GM03348 (cell line): ENCODE measurements at regions not wholly inside any gene's neighbourhood (a gene's known extent, or its start where the extent isn't known, plus 50 kb on each side); places are given as distances from the start of the nearest gene placed in this dataset.
A peak's percentile ranks its signal among the peaks of the same experiment; 100 is the strongest.

Source experiments
- DNase-seq: peaks from one replicate; pipeline ENCODE4 v3.0.0; 2012; ENCODE audit warnings: low spot score

DNA sequence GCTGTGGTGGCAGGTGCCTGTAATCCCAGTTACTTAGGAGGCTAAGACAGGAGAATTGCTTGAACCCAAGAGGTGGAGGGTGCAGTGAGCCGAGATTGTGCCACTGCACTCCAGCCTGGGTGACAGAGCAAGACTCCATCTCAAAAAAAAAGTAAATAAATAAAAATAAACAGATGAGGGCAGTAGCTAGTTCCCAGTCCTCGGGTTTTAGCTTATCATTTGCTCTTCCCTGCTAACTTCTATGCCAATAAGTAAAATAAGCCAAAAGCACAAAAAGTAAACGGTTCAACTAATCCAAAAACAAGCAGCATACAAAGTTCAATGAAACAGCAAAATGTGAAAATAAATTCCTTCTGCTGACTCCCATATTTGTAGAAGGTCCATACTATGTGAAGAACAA is 133.0 kb upstream of the TMCC3 start:
- no peak for DNase-seq

DNA sequence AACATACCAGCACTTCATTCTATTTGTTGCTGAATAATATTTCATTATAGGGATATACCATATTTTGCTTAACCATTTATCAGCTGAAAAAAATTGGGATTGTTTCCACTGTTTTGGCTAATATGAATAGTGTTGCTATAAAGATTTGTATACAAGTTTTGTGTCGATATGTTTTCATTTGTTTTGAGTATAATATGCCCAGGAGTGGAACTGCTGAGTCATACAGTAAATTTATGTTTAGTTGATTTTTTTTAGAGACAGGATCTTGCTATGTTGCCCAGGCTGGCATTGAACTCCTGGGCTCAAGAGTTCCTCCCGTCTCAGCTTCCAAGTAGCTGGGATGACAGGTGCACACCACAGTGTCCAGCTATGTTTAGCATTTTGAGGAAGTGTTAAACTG is 131.5 kb upstream of the TMCC3 start:
- DNase-seq = no peak

DNA sequence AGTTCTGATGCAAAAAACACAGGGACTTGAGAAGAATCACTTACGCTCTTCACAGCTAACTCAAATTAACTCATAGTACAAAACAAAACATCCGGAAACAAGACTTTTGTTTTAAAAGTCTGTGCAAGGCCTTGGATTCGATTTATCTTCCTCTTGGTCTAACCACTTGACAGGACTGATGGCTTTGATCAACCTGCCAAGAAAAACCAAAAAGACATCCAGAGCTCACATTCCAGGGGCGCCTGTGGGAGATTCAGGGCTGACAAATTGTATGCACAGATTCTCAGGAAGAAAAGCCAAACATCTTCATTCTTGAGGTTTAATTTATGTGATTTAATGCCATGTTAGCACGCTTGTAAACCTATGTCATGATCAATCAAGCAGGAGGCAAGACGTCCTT is 129.1 kb upstream of the TMCC3 start:
- DNase-seq = peak; percentile 53

DNA sequence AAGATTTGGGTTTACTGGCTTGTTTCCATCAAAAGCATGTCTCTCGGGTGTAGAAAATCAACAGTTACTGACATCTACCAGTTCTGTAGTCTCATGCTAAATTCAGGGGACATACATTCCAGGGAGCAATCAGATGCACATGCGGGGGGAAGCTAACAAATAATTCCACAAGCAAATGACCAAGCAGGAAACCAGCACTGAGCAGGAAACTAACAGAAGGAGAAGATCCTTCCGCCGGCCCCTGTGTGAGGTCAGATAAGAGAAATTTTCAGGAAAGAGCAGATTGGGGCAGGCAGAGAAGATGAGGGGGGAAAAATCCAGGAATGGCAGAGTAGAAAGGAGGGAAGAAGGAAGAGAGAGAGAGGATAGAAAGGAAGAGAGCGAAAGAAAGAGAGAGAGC is 127.6 kb upstream of the TMCC3 start:
- no peak for DNase-seq

DNA sequence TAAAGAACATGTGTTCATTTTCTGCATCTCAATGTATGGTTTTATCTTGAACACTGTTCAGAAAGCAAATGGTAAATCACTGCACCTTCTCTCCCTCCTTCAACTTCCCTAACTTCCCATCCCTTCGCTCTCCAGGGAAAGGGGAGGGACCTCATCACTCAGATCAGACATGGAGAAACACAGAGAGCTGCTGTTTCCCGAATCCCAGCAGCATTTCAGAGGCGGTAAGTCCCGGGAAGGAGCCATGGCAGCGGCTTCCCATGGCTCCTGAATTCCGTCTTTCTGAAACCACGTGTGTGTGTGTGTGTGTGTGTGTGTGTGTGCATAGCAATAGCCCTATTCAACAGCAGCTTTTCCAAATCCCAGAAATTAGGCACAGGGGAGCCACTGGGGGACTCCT is 125.4 kb upstream of the TMCC3 start:
- DNase-seq = no peak

DNA sequence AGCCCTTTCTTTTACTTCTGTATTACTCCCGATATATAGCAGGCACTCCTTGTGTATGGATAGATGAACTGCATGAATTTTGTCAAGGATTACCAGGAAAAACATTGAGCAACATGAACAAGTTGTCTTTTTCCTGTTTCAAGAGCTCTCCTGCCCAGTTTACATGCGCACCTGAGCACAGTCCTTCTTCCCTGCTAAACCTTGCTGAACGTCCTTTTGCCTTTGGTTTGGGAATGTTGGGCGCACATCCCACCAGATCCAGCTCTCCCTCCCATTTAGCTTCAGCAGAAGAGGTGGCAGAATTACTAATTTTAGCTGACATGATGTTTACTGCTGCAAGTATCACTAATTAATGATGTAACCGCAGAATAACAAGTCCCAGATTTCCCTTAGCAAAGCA is 121.4 kb upstream of the TMCC3 start:
- DNase-seq = no peak

DNA sequence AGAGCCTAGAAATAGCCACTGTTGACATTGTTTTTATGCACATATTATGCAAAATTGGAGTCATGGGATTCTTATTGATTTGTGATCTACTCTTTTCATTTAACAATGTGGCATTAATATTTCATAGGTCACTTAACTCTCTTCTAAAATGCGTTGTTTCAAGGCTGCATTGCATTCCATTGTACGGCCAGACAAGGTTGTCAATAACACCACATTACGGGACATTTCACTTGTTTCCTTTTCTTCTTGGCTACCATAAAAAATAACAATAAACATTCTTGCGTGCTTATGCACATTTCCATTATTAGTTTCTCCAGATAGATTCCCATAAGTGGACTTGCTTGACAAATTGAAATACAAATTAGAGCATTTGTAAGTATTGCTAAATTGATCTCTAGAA is 120.8 kb upstream of the TMCC3 start:
- no peak for DNase-seq

DNA sequence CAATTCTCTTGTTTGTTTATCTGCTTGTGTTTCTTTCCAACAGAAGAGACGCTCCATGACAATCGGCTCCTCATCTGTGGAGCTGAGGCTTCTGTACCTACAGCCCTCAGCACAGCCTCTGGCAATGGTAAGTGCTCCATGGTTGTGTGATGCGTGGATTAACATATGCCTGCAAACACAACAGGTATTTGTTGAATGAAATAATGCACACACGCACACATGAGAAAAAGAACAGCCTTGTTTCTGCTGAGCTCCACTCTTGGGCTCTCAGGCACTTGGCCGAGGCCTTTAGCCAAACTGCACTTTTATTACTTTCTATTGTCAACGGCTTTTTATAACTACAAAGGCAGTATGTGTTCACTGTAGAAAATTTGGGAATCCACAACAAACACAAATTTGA is 120.4 kb upstream of the TMCC3 start:
- no peak for DNase-seq

DNA sequence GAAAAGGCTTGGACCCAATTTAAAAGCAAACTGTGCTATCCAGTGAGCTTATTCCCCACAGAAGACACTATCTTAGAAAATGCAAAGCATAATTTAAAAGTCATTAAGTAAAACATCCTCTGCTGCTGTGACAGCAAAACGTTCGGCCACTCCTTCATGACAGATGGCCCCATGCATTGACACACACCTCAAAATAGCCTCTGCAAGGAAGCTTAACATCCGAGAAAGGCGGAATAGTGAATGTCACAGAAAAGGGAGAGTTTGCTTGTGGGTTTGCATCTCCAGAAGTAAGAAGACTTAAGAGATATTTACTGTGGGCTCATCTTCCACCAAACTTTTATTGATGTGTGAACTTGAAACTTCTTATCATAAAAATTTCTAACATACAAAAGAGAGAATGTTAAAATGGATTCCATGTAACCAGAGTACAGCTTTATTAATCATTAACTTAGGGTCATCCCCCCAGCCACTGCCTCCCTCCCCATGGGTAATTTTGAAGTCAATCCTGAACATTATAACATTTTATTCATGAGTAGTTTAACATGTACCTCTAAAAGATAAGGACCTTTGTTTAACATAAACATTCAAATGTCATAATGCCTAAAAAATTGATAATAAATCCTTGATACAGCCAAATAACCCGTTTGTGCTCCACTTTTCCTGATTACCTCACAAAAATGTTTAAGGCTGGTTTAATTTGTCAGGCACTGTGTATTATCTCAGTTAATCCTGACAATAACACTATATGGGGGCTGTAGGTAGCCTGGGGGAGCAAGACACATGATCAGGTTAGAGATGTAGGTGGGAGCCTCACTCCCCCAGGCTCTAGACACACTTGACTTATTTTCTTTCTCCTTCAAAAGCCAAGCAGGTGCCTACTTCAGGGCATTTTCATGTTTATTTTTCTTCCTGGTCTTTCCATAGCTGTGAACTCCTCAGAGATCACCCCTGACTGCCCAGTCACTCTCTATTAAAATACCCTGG is 119.7 kb upstream of the TMCC3 start:
- no peak for DNase-seq

DNA sequence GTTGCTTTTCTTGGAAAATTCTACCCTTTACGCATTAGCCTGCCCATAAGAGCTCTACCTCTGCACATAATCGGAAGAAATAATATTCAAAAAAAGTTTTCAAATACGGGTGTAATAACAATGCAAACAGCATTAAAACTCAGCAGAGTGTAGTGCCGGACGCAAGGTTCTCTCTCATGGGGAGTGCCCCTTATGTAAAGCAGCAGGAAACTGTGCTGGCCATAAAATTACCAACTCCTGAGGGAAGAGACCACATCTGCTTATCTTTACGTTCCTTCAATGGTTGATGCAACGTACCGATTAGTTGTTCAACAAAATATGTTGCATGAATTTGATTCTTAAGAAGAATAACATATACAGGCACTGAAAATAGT is 118.7 kb upstream of the TMCC3 start:
- DNase-seq = no peak

DNA sequence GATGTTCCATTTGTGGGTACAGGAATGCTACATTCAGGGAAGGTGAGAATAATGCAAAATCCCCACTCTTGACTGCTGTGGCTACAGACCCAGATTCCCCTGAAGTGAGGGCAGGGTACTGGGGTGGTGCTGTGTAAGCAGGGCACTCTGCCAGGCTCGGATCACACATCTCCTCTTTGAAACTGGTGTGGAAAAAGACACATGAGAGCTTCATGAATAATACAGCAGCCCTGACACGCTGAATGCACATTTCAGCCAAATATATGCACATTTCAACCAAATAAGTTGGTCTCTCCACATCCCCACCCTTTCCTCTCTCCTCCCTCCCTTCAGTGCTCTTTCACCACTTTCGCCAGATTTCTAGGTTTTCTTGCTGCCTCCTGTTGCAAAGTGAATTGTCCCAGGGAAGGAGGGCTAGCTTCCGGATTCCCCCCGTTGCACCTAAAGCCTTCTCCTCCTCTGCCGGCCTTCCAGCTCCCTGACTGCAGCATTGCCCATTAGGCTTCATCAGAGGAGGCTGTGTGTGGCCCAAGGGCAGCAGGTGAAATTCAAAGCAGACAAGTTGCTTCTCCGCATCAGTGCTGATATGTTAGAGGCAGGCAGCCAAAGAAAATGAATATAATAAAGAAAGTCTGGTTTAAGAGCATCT is 118.2 kb upstream of the TMCC3 start:
- DNase-seq = no peak

DNA sequence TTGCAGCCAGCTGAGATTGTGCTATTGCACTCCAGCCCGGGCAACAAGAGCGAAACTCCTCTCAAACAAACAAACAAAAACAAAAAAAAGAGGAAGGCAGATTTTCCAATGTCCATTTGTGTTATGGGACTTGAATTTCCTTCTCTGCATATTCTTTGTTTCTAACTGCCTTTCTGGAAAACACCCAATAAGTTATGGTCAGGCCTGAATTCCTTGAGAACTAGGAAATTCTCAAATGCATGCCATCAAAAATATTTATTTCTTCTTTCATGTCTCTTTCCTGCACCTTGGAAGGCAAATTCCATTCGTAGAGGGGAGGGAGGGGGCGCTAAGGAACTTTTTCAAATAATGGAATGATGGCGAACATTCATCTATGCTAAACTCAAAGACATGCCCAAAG is 117.6 kb upstream of the TMCC3 start:
- DNase-seq = peak; percentile 14

DNA sequence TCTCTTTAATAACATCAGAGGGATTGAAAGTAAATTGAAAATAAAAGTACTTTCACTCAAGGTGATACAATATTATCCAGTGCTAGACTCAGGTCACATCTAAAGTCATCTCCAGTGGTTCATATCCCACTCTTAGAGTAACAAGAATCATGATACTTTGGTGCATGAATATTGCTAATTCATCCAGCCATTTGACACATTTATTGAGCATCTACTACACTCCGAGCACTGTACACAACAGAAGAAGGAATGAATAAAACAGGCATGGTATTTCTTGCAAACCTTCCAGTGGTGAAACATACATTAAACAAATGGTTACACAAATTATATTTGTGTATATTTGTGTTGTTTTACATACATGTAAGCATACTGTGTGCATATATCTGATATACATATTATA is 116.0 kb upstream of the TMCC3 start:
- no peak for DNase-seq

DNA sequence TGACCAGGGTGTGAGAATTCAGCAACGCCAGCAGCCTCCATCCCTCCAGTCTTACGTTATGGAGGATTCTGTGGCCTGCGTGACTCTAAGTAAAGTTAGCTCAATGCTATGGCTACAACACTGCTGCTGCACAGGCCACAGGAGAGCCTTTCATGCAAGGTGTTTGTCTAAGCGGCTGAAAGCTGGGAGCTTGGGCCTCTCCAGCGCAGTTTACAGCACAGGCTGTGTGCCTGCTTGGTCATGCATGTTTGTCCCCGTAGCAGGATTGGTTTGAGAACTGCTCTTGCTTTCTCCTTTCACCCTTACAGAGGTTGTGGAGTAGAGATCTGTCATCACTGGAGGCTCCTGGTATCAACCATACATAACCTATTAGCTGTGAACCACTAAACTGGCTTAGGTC is 113.1 kb upstream of the TMCC3 start:
- no peak for DNase-seq

DNA sequence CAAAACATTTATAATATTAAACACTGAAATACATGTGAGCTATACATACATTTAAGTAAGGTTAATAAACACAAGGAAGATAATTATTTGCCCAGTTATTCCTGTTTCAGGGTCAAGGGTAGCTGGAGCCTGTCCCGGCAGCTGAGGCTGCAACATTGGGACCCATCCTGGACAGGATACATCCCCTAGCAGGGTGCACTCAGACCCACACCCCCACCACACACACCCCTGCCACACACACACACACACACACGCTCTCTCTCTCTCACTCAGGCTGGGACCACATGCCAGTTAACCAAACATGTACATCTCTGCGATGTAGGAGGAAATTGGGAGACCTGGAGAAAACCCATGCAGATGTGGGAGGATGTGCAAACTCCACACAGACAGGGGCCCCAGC is 112.6 kb upstream of the TMCC3 start:
- DNase-seq = no peak

DNA sequence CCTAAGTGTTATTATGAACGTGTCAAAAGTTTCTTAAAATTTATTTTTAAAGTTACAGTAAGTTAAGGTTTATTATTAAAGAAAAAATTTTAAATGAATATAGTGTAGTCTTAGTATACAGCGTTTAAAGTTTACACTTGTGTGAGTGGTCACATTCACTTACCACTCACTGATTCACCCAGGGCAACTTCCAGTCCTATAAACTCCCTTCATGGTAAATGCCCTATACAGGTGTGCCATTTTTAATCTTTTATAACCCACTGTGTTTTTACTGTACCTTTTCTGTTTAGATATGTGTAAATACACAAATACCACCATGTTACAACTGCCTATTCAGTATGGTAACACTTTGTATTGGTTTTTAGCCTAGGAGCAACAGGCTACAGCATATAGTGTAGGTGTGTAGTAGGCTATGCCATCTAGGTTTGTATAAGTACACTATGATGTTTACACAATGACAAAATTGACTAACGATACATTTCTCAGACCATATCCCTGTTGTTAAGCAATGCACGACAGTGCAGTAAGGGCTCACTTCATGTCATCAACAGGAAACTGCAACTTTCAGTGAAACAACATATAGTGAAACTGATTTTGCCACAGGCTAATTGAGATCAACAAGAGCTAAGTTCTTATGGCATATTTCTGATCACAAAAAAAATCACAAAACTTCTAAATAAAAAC is 112.0 kb upstream of the TMCC3 start:
- DNase-seq = no peak

DNA sequence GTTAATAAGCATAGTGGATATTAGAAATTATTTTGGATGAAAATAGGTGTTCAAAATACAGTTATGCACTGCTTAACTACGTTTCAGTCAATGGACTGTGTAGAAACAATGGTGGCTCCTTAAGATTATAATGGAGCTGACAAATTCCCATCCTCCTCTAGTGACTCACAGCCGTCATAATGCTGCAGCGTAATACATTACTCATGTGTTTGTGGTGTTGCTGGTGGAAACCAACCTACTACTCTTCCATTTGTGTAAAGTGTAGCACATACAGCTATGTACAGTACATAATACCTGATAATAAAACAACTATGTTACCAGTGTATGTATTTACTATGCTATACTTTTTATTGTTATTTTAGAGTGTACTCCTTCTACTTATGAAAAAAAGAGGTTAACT is 111.2 kb upstream of the TMCC3 start:
- DNase-seq = peak; percentile 44

DNA sequence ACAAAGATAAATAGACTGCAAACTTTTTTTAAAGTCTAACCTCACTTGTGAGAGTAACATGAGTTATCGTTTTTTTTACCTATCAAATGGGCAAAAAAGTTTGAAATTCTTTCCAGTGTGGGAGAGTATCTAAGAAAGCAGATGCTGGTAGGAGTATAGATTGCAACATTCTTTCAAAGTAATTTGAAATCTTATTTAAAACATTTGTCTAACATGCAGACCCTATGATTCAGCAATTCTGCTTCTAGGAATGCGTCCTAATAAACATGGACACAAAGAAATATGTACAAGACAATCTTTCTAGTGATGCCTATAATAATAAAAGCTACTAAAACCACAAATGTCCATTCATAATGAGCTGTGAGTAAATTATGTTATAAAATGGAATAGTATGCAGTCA is 110.4 kb upstream of the TMCC3 start:
- DNase-seq = no peak

DNA sequence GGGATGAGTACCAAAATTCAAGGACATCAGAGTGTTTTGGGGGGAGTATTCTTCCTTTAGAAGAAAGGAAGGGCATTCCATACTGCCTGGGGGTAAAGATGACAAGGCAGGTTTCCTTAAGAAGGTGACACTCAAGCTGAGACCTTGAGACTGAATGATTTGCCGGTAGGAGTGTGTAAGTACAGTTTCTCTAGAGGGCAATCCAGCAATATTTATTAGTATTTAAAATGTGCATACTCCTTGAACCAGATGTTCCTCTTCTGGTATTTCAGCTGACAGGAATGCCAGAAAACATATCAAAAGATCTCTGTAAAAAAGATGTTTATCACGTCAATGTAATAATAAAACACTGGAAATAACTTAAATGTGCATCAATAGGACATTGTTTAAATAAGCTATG is 106.4 kb upstream of the TMCC3 start:
- no peak for DNase-seq

DNA sequence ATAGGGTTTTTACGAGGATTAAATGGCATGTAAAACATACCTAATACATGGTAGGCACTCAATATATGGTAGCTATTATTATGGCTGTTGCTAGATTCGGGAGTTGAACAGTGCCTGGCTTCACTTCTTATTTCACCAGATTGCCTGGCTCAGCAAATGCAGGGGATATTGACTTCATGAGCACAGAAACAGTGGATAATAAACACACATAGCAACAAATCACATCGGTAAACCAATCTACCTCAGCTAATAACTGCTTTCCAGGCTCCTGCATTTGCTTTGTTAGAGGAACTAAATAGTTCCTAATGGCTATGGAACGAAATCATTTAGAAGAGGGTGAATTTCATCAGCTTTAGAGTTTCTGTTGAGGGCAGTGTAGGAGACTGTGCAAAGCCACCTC is 105.2 kb upstream of the TMCC3 start:
- no peak for DNase-seq

DNA sequence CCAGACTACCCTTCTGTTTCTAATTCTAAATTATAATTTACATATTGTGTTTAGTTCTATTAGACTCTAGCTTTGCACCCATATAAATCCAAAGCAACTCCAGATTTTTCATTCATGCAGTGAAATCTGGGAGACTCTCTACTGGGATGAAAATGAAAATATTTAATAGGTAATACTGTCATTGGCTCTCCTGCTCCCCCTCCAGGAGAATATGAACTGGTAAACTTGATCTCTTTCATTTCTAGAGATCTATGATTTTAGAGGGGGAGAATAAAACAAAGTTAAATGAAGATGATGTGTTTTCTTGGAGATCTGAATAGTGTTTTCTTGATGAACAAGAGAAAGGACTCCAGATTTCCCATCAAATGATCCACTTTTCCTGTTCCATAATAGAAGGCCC is 104.3 kb upstream of the TMCC3 start:
- no peak for DNase-seq

DNA sequence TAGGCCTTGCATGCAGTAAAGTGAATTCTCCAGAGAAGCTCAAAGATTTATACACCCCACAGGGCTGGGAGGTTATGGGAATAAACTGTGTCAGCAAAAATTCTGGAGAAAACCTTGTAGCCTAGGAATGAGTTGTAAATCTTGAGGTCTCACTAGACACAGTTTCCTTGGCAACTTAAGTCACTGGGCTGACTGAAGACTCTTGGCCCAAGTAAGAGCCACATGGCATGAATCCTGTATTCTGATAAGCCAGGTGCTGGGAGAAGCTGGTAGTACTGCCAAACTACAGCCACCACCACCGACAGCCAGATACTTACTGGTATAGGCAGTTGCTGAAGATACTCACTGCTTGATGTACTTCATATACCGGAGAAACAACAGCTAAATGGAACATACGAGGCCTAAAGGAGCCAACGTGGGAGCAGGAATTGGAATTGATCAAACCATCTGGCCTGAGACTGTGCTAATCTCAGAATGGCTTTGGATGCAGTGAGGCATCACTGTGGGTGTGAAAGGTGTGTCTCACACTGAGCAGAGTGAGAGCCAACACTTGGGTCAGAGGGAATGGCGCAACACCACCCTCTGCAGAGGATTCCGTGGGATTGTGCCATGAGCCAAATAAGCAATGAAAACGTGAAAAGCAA is 102.8 kb upstream of the TMCC3 start:
- DNase-seq = no peak

DNA sequence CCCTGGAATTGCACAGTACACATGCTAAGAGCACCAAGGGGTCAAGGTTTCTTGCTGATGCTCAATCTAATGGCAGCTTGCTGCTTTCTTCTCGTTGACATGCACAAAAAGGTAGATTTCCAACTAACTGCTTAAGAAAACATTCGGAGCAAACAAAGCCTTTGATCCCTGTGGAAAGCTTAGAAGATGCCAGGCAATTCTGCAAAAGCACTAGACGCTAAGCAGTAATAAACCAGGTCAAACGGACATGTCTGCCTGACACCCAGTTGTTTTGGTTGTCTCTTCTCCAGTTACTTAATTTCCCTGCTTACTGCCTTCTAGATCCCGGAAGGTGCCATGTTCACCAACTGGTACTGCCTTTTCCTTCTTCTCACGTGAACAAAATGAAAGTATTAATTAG is 100.5 kb upstream of the TMCC3 start:
- DNase-seq = no peak
